Ovary (tissue), 7 donors: ENCODE measurements at regions not wholly inside any gene's neighbourhood (a gene's known extent, or its start where the extent isn't known, plus 50 kb on each side); places are given as distances from the start of the nearest gene placed in this dataset.

Experiments used
- DNase-seq, 5 donors: peaks; one replicate each; pipeline ENCODE4 v3.0.0-alpha.2; 2019 to 2020
- H3K27ac ChIP-seq, 2 donors: fragments of 200-600 bp; one replicate each; pipeline versions ENCODE4 v1.5.1 to v1.8.0; 2019 to 2022
- H3K27me3 ChIP-seq: fragments of 200-600 bp; one replicate; pipeline ENCODE4 v1.8.0; 2022
- H3K36me3 ChIP-seq: fragments of 200-600 bp; sonication (generic); one replicate; pipeline ENCODE4 v1.5.1; 2019
- H3K4me1 ChIP-seq: one replicate; pipeline ENCODE4 v1.8.1; 2013; ENCODE audit warnings: mild to moderate bottlenecking, moderate library complexity; ENCODE audit not compliant: insufficient read depth
- H3K4me3 ChIP-seq: fragments of 200-600 bp; sonication (generic); one replicate; pipeline ENCODE4 v1.5.1; 2017
- H3K9me3 ChIP-seq, 2 donors: fragments of 200-600 bp in 1 of 2; sonication (generic) in 1 of 2; one replicate each; pipeline versions ENCODE4 v1.5.1 to v1.8.1; 2013 to 2019; ENCODE audit warnings: mild to moderate bottlenecking in 1 of 2, moderate library complexity in 1 of 2
- EP300 ChIP-seq: sonication (generic); formaldehyde crosslinking; IDR thresholded peaks from one replicate; pipeline ENCODE4 v1.6.1; 2017; ENCODE audit warnings: antibody characterized with exemption
- POLR2A ChIP-seq: fragments of 450-650 bp; IDR thresholded peaks from one replicate; pipeline ENCODE4 v1.6.1; 2017; ENCODE audit warnings: antibody characterized with exemption, mild to moderate bottlenecking, moderate library complexity
- WGBS, 3 donors: extraction: QIAGEN DNeasy Blood & Tissue Kit in 1 of 3; methylation state at CpG; one replicate each; pipeline versions ENCODE4 v1.1.5 to v1.1.7; 2013 to 2017; 5-methylcytosine and 5-hydroxymethylcytosine counted together
- intact Hi-C, 4 donors: fragments of 100-400 bp; cut with DNase I; formaldehyde crosslinking; loops; one replicate each; pipeline versions ENCODE4 v1.11.0 to v1.15.1; 2022 to 2023
- TF ChIP-seq, protein P1 (sequence below), 3 donors: fragments of 450-650 bp in 2 of 3; fragments of 200-600 bp in 1 of 3; IDR thresholded peaks; one replicate each; pipeline versions ENCODE4 v1.5.1 to v1.8.0; 2016 to 2022; ENCODE audit warnings: antibody characterized with exemption in 3 of 3, mild to moderate bottlenecking in 1 of 3
- donor health status: DM: no; HTN: no; CAD: no; lungs with moderate emphysema.
- donor health status: DM: no; HTN: no; CAD: no.
- donor health status: Bipolar disorder and iron deficiency.
- donor health status: DM: no; HTN: no; CAD: no.
- donor health status: DM: yes; HTN: yes; CAD: no.

DNA sequence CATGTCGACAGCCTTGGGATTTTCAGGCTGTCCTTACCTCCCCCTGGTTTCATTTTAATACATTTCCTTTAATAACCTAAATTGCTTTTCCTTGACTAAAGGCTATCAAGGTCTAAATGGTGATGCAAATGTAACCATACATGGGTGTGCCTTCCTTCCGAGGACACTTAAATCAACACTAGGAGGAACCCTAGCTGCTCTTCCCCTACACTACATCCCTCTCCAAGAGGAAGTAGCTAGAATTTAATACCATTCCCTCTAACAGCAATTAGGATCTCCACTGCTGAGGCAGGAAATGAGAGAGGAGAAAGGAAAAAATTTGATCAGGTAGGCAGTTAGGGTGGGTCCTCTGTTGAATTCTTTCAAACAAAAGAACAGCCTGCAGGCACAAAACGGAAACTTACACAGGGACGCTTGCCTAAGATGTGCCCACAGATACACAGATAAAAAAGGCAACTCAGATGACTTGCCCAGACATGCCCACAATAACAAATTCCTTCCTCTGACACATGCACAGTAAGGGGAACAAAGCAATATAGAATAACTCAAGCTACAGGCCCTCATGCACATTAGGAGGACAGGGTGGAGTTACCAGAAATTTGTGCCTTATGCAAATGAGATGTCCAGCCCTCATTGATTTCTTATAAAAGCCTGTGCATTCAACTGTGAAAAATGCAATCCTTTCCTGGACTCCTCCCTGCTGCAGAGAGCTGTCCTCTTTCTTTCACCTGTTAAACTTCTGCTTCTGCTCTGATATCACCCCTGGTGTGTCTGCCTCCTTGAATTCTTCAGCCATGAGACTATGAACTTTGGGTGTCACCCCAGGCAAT, 1024.4 kb upstream of the CADM2 start:
- no peaks in the 10 kb centered on the region for H3K36me3 ChIP-seq
- H3K9me3 ChIP-seq = peaks cover 0 to 4% of the 10 kb centered on the region in 2 donors
- 78 to 84% (median 78%) methylated on average over 4 of the region's 4 CpGs for WGBS, 3 donors
- no peaks in the 10 kb centered on the region for H3K4me1 ChIP-seq
- H3K27me3 ChIP-seq = no peaks in the 10 kb centered on the region
- DNase-seq = no peak
- H3K4me3 ChIP-seq = no peak overlapping the region
- TF ChIP-seq EP300 = no peak
- TF ChIP-seq, protein P1, sequence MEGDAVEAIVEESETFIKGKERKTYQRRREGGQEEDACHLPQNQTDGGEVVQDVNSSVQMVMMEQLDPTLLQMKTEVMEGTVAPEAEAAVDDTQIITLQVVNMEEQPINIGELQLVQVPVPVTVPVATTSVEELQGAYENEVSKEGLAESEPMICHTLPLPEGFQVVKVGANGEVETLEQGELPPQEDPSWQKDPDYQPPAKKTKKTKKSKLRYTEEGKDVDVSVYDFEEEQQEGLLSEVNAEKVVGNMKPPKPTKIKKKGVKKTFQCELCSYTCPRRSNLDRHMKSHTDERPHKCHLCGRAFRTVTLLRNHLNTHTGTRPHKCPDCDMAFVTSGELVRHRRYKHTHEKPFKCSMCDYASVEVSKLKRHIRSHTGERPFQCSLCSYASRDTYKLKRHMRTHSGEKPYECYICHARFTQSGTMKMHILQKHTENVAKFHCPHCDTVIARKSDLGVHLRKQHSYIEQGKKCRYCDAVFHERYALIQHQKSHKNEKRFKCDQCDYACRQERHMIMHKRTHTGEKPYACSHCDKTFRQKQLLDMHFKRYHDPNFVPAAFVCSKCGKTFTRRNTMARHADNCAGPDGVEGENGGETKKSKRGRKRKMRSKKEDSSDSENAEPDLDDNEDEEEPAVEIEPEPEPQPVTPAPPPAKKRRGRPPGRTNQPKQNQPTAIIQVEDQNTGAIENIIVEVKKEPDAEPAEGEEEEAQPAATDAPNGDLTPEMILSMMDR (IDR thresholded peaks at IDR 0.05) = no peak
- no peak for TF ChIP-seq POLR2A
- no peak overlapping the region for H3K27ac ChIP-seq
- intact Hi-C loops = no loop called here

GRCh38 chr3:83938491-83938890, 1020.3 kb upstream of the CADM2 start:
- Histone ChIP-seq H3K4me1 (no peaks in the 10 kb centered on the region), H3K27ac (no peak overlapping the region), H3K9me3 (no peaks in the 10 kb centered on the region), H3K36me3 (no peaks in the 10 kb centered on the region), H3K27me3 (no peaks in the 10 kb centered on the region), H3K4me3 (no peak overlapping the region)
- no peak for DNase-seq
- whole genome bisulfite sequencing, 3 donors = 36 to 72% (median 44%) methylated on average over 2 of the region's 2 CpGs
- TF ChIP-seq, protein P1 (IDR thresholded peaks at IDR 0.05) = no peak
- TF ChIP-seq EP300 (no peak), POLR2A (no peak)
- intact Hi-C loops = no loop called here

- WGBS, 3 donors = 71 to 79% (median 75%) methylated on average over 11 of the region's 11 CpGs
- Histone ChIP-seq H3K4me3 (no peak overlapping the region), H3K36me3 (no peaks in the 10 kb centered on the region), H3K27ac (no peak overlapping the region), H3K27me3 (no peaks in the 10 kb centered on the region), H3K9me3 (no peaks in the 10 kb centered on the region), H3K4me1 (no peaks in the 10 kb centered on the region)
- DNase-seq = no peak
- intact Hi-C loops = no loop called here
- TF ChIP-seq, protein P1 (IDR thresholded peaks at IDR 0.05) = no peak
- TF ChIP-seq EP300 = no peak
- TF ChIP-seq POLR2A = no peak
Observed at GRCh38 chr3:83941990-83942745, 1016.6 kb upstream of the CADM2 start.

DNA sequence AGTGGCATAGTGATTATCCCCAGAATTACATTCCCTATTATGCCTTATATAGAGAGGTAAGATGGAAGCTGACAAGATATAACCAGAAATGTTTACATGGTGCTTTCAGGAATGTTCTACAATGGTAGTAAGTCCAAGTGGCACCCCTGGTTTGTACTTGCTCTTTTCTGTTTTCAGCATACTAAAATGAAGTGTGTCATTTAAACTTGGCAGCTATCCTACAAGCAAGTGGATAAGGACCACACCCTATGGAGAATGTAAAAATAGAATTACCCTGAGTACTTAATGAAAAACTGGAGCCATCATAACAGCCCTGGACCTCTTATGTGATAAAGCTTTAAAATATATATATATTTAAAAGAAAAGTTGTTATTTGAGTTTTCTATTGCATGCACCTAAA, 1012.7 kb upstream of the CADM2 start:
- Histone ChIP-seq H3K36me3 (no peaks in the 10 kb centered on the region), H3K27ac (no peak overlapping the region), H3K4me3 (no peak overlapping the region), H3K27me3 (no peaks in the 10 kb centered on the region), H3K4me1 (no peaks in the 10 kb centered on the region), H3K9me3 (no peaks in the 10 kb centered on the region)
- DNase-seq = no peak
- no peak for TF ChIP-seq EP300
- no peak for TF ChIP-seq POLR2A
- intact Hi-C loops = no loop called here

DNA sequence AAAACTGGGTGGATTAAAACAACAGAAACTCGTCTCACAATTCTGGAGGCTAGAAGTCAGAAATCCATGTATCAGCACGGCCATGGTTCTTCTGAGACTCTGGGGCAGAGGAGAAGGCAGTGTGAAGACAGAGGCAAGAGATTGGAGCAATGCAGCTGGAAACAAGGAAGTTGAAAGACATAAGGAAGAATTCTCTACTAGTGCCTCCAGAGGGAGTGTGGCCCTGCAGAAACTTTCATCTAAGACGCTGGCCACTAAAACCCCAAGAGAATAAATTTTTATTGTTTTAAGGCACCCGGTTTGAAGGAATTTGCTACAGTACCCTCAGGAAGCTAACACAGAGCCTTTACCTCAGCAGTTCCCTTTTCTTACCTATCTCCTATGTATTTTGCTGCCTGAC, 1012.2 kb upstream of the CADM2 start:
- H3K4me3 ChIP-seq = no peak overlapping the region
- no peaks in the 10 kb centered on the region for H3K36me3 ChIP-seq
- TF ChIP-seq EP300 (no peak), POLR2A (no peak)
- TF ChIP-seq, protein P1 (IDR thresholded peaks at IDR 0.05) = no peak
- no peaks in the 10 kb centered on the region for H3K9me3 ChIP-seq
- no peaks in the 10 kb centered on the region for H3K4me1 ChIP-seq
- 33 to 40% (median 35%) methylated on average over 4 of the region's 4 CpGs for WGBS, 3 donors
- H3K27ac ChIP-seq = no peak overlapping the region
- intact Hi-C loops = no loop called here
- DNase-seq = no peak
- no peaks in the 10 kb centered on the region for H3K27me3 ChIP-seq
